ENCODE measurements at regions not wholly inside any gene's neighbourhood (a gene's known extent, or its start where the extent isn't known, plus 50 kb on each side); places are given as distances from the start of the nearest gene placed in this dataset.

DNA sequence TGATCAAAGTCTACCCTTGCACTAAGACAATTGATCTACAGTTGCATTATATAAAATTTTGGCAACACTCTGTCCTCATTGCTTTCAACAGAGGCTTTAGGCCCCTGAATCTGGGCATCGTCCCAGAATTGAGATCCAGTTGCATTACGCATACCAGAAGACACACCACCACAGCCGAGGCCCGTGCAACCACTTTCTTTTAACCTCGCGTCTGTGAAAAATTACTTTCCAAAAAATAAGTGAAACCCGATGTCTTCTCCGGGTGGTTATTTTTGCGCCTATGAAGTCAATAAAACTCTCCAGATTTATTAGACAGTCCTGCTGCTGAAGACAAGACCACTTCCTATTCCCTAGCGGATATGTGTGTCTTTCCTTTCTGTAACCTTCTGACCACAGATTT is 52.1 kb upstream of the NFIB start:
- DNase-seq (ENCODE audit: low read depth, low spot score), result no peak
- H3K27ac ChIP-seq, result no peak overlapping the region

GRCh38 chr9:14365670-14366069 is 51.7 kb upstream of the NFIB start:
- H3K27ac ChIP-seq, result no peak overlapping the region
- no peak for DNase-seq (ENCODE audit: low read depth, low spot score)
